GM12873 (cell line): ENCODE measurements at regions not wholly inside any gene's neighbourhood (a gene's known extent, or its start where the extent isn't known, plus 50 kb on each side); places are given as distances from the start of the nearest gene placed in this dataset.

Source experiments
- TF ChIP-seq, protein P1 (sequence below): IDR thresholded peaks from 2 replicates; pipeline ENCODE4 v1.5.1; 2012; ENCODE audit warnings: low read depth, mild to moderate bottlenecking, moderate library complexity, low read length, control low read depth; ENCODE audit not compliant: insufficient read depth; ENCODE audit errors: missing control alignments

DNA sequence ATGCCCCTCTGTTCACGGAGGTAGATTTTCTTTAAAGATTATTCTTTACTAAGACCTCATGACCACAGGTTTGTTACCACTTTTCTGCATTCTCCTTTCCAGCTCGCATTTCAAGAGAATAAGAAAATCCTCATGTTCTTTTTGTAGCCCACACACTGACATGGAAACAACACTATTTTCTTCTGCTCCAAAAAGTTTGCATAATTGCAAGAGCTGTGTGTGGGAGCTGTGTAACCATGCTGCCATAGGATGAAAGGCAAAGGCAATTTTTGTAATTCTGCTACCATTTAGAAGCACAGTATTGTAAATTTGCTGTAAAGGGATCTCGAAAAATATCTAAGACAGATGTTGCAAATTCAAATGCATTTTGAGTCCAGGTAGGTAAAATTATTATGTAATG, 302.4 kb upstream of the EMCN start:
- TF ChIP-seq, protein P1, sequence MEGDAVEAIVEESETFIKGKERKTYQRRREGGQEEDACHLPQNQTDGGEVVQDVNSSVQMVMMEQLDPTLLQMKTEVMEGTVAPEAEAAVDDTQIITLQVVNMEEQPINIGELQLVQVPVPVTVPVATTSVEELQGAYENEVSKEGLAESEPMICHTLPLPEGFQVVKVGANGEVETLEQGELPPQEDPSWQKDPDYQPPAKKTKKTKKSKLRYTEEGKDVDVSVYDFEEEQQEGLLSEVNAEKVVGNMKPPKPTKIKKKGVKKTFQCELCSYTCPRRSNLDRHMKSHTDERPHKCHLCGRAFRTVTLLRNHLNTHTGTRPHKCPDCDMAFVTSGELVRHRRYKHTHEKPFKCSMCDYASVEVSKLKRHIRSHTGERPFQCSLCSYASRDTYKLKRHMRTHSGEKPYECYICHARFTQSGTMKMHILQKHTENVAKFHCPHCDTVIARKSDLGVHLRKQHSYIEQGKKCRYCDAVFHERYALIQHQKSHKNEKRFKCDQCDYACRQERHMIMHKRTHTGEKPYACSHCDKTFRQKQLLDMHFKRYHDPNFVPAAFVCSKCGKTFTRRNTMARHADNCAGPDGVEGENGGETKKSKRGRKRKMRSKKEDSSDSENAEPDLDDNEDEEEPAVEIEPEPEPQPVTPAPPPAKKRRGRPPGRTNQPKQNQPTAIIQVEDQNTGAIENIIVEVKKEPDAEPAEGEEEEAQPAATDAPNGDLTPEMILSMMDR: no peak

DNA sequence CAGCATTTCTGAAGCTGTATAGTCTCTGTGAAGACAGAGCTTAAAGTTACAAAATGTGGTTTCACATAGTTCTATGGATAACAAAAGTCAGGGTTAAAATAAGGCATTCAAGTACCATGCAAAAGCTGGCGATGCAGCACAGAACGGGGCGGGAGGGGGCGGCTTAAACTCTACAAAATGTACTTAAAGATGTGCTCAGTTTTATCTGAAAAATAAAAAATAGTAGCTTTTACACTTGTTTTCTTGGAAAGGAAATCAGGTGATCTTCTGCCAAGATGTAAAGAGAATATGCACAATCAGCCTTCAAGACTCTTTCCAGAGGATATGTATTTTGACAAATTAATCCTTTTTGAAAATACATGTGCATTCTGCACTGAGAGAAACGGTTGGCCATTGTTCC, 301.7 kb upstream of the EMCN start:
- TF ChIP-seq, protein P1: no peak

DNA sequence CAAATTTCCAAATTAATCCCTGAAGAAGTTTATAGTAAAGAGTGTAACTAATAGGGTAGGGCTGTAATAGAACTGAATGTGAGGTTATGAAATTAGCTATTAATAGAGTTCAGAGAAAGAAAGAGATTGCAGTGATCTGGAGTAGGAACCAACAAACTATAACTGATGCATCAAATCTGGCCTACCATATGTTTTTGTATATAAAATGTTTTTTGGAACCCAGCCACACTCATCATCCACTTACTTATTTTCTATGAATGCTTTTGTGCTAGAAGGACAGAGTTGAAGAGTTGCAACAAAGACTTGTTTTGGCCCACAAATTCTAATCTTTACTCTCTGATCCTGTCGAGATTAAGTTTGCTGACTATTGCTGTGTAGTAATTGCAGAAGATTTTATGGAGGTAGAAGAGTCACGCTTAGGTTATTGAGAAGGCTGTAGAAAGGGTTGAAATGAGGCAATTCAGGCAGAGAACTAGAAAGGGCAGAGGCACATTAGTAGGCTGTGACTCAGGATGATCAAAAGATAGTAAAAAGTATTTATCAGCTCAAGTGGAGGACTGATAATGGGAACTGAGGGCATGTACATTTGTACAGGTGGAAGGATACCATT, 298.7 kb upstream of the EMCN start:
- TF ChIP-seq, protein P1: no peak

DNA sequence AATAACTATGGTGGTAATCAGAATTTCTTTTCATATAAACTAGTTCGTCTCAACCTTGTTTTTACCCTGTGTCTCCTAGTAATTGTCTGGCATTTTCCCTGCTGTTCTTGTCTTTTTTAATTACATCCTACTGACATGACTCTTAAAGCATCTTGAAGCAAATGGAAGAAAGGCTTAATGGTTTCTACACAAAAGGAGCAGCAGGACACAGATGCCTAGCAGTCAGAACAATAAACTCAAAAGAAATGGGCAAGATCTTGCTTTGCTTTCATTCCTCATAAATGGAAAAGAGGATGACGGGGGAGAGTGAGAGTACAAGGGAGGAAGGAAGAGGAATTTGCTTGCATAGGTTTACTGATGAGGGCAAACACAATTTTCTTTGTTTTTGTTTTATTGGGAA, 293.2 kb upstream of the EMCN start:
- TF ChIP-seq, protein P1: no peak

DNA sequence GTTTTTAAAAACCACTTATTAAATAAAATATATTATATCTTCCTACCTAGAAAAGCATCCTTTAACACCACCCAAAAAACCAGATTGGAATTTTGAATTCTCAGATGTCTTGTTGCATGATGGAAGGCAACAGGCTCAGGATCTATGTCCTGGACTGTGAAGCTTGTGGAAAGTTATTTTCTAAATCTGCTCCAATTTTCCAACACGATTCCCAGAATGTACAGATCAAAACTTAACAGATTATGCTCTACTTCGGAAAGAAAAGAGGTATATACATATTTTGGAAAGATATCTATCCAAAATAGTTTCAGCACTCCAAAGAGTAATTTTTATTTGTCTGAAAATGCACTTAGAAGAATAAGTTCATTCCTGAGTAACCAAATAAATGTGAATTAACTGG, 291.7 kb upstream of the EMCN start:
- TF ChIP-seq, protein P1: no peak

DNA sequence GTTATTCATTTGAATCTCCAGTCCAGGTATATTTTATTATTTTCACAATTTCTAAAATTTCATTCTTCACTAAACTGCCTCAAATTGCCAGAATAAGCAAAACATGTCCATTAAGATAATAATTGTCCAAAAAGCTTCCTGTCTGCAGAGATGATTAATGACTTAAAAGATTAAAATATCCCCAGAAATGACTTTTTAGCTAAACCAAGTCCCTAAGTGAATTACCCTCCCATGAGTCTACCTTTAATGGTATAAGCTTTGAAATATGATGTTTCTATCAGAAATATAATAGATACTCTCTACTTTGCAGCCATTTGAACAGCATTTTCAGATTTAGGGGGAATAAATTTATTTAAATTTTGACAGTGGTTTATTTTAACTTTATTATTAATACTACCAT, 289.2 kb upstream of the EMCN start:
- TF ChIP-seq, protein P1: no peak

DNA sequence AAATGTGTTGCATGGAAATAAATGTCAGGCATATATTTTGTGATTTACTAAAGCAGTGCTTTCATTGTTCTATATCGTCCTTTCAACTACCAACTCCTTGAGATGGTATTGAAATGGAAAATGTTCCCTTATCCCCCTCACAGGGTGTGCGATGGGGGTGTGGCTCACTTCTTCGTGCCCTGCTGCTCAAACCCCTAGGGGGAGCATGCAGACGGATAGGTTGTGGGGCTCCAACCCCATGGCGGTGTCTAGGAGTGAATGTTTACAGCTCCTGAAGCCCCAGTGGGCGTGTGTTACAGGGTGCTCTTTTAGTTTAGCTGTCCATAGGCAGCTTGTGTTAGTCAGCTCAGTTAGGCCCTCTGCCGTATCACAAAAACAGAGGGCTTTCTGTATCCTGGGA, 287.7 kb upstream of the EMCN start:
- TF ChIP-seq, protein P1: no peak
